ENCODE measurements at regions not wholly inside any gene's neighbourhood (a gene's known extent, or its start where the extent isn't known, plus 50 kb on each side); places are given as distances from the start of the nearest gene placed in this dataset.
"Not testable (repeated sequence)": the region's sequence is repeated elsewhere in the genome, so short reads cannot be mapped to it uniquely, and the experiment has no call there.

DNA sequence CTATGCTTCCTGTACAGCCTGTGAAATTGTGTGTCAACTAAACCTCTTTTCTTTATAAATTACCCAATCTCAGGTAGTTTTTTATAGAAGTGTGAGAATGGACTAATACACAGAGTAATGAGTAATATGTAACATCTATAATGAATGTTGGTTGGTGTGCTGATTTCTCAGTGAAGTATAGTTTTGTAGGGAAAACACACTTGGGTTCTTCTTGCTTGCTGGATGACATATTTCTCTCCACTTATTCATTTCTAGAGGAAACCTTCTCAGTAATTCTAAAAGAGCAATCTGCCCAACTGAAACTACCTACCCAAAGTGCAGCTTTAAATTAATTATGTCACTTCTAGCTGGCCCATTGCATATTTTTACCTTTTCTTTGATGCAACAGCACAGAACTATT, 81.1 kb upstream of the RORB start:
- Histone ChIP-seq H3K36me3 (replicated peaks in 1 of 2; ENCODE audit: control extremely low read depth in 1 of 2, control insufficient read depth in 1 of 2, extremely low read depth in 1 of 2, insufficient read depth in 2 of 2, low read length in 1 of 2) (no peaks in the 10 kb centered on the region), H3K4me1 (ENCODE audit: control insufficient read depth in 2 of 2, insufficient read depth in 2 of 2, low read length in 2 of 2) (no peaks in the 10 kb centered on the region), H3K79me2 (ENCODE audit: control insufficient read depth, insufficient read depth, low read length) (no peaks in the 10 kb centered on the region), H2AFZ (ENCODE audit: insufficient read depth, low read depth, low read length, poor library complexity, severe bottlenecking) (no peak overlapping the region), H3K9me3 (ENCODE audit: control extremely low read depth in 1 of 3, control insufficient read depth in 2 of 3, insufficient read depth in 1 of 3, low read length in 2 of 3) (no peaks in the 10 kb centered on the region), H3K4me3 (ENCODE audit: control extremely low read depth in 1 of 5, extremely low read depth in 1 of 5, insufficient read depth in 1 of 5, low read depth in 2 of 5, low read length in 4 of 5) (no peak overlapping the region), H3K4me2 (replicated peaks; ENCODE audit: low read depth, low read length, poor library complexity, severe bottlenecking) (no peak overlapping the region), H3K27me3 (replicated peaks in 1 of 4; ENCODE audit: control extremely low read depth in 1 of 4, control insufficient read depth in 3 of 4, insufficient read depth in 4 of 4, low read length in 3 of 4) (no peaks in the 10 kb centered on the region), H4K20me1 (ENCODE audit: control insufficient read depth, insufficient read depth, low read length, poor library complexity, severe bottlenecking) (no peaks in the 10 kb centered on the region), H3K27ac (ENCODE audit: low read length in 2 of 2) (no peak overlapping the region), H3K9ac (ENCODE audit: low read length) (no peak overlapping the region)
- H3K4me1 Mint-ChIP-seq = no peaks in the 10 kb centered on the region
- H3K27ac Mint-ChIP-seq = no peak overlapping the region
- DNase-seq (no peak), ATAC-seq (ENCODE audit: low read depth) (no peak)
- no peaks in the 10 kb centered on the region for H3K27me3 Mint-ChIP-seq
- ChIA-PET CTCF (no interaction called here), POLR2A (no interaction called here)
- H3K9me3 Mint-ChIP-seq (ENCODE audit: insufficient read depth) = no peaks in the 10 kb centered on the region
- intact Hi-C loops (cut with micrococcal nuclease) = no loop called here
- H3K4me3 Mint-ChIP-seq = no peak overlapping the region
- TF ChIP-seq CTCF (IDR thresholded peaks at IDR 0.05) = no peak
- TF ChIP-seq EZH2 (IDR thresholded peaks at IDR 0.05; ENCODE audit: borderline replicate concordance, insufficient read depth, low read depth, low read length, poor library complexity, severe bottlenecking) = no peak

DNA sequence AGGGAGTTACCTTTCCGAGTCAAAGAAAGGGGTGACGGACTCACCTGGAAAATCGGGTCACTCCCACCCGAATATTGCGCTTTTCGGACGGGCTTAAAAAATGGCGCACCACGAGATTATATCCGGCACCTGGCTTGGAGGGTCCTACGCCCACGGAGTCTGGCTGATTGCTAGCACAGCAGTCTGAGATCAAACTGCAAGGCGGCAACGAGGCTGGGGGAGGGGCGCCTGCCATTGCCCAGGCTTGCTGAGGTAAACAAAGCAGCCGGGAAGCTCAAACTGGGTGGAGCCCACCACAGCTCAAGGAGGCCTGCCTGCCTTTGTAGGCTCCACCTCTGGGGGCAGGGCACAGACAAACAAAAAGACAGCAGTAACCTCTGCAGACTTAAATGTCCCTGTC, 72.6 kb upstream of the RORB start:
- H3K27ac ChIP-seq (ENCODE audit: low read length in 2 of 2); H2AFZ ChIP-seq (ENCODE audit: insufficient read depth, low read depth, low read length, poor library complexity, severe bottlenecking); H4K20me1 ChIP-seq (ENCODE audit: control insufficient read depth, insufficient read depth, low read length, poor library complexity, severe bottlenecking); H3K4me3 Mint-ChIP-seq; H3K27ac Mint-ChIP-seq; H3K4me3 ChIP-seq (ENCODE audit: control extremely low read depth in 1 of 5, extremely low read depth in 1 of 5, insufficient read depth in 1 of 5, low read depth in 2 of 5, low read length in 4 of 5); H3K9me3 Mint-ChIP-seq (ENCODE audit: insufficient read depth); H3K9ac ChIP-seq (ENCODE audit: low read length); H3K4me1 ChIP-seq (ENCODE audit: control insufficient read depth in 2 of 2, insufficient read depth in 2 of 2, low read length in 2 of 2); H3K79me2 ChIP-seq (ENCODE audit: control insufficient read depth, insufficient read depth, low read length); intact Hi-C loops (cut with micrococcal nuclease); DNase-seq; ATAC-seq (ENCODE audit: low read depth); H3K4me1 Mint-ChIP-seq; H3K36me3 ChIP-seq (replicated peaks in 1 of 2; ENCODE audit: control extremely low read depth in 1 of 2, control insufficient read depth in 1 of 2, extremely low read depth in 1 of 2, insufficient read depth in 2 of 2, low read length in 1 of 2); H3K9me3 ChIP-seq (ENCODE audit: control extremely low read depth in 1 of 3, control insufficient read depth in 2 of 3, insufficient read depth in 1 of 3, low read length in 2 of 3); H3K27me3 ChIP-seq (replicated peaks in 1 of 4; ENCODE audit: control extremely low read depth in 1 of 4, control insufficient read depth in 3 of 4, insufficient read depth in 4 of 4, low read length in 3 of 4); POLR2A ChIA-PET; H3K27me3 Mint-ChIP-seq; H3K4me2 ChIP-seq (replicated peaks; ENCODE audit: low read depth, low read length, poor library complexity, severe bottlenecking); CTCF ChIA-PET: not testable (repeated sequence)
- WGBS (ENCODE audit: insufficient coverage) = 97% methylated on average over 14 of the region's 16 CpGs
